Activated T-cell treated with anti-CD3 and anti-CD28 coated beads, Interleukin-2, amount 50 U/mL, for 4 hours (primary cell): ENCODE measurements at regions not wholly inside any gene's neighbourhood (a gene's known extent, or its start where the extent isn't known, plus 50 kb on each side); places are given as distances from the start of the nearest gene placed in this dataset.

Experiments
- ATAC-seq, 2 donors: fragments of 200-7000 bp; cut with Tn5 transposase; one replicate each; pipeline ENCODE4 v1.10.0; 2021
- DNase-seq: peaks from one replicate; pipeline ENCODE4 v3.0.0-alpha.2; 2020
- H3K27me3 Mint-ChIP-seq: one replicate; pipeline ENCODE4 v1.8.0; 2021; ENCODE audit warnings: low read depth, mixed read lengths
- H3K36me3 Mint-ChIP-seq: one replicate; pipeline ENCODE4 v1.8.0; 2022; ENCODE audit warnings: mixed read lengths; ENCODE audit not compliant: insufficient read depth
- H3K4me1 Mint-ChIP-seq: one replicate; pipeline ENCODE4 v1.8.0; 2021; ENCODE audit warnings: low read depth, mixed read lengths
- H3K4me3 Mint-ChIP-seq: one replicate; pipeline ENCODE4 v1.8.0; 2021; ENCODE audit warnings: mild to moderate bottlenecking, moderate library complexity, mixed read lengths
- H3K9me3 Mint-ChIP-seq: one replicate; pipeline ENCODE4 v1.8.0; 2021; ENCODE audit warnings: mixed read lengths

GRCh38 chr3:1773679-1774078 is 325.0 kb upstream of the CNTN4 start:
- peaks cover 16% of the 10 kb centered on the region for H3K9me3 Mint-ChIP-seq
- ATAC-seq (no peak), DNase-seq (no peak)
- no peaks in the 10 kb centered on the region for H3K4me1 Mint-ChIP-seq
- H3K27me3 Mint-ChIP-seq, result no peaks in the 10 kb centered on the region
- no peak overlapping the region for H3K4me3 Mint-ChIP-seq
- H3K36me3 Mint-ChIP-seq, result no peaks in the 10 kb centered on the region

GRCh38 chr3:1774597-1774996 is 324.1 kb upstream of the CNTN4 start:
- DNase-seq (no peak), ATAC-seq (no peak)
- H3K27me3 Mint-ChIP-seq, result no peaks in the 10 kb centered on the region
- H3K9me3 Mint-ChIP-seq, result peaks cover 16% of the 10 kb centered on the region
- H3K4me1 Mint-ChIP-seq, result no peaks in the 10 kb centered on the region
- no peak overlapping the region for H3K4me3 Mint-ChIP-seq
- H3K36me3 Mint-ChIP-seq, result no peaks in the 10 kb centered on the region

- Mint-ChIP-seq H3K27me3 (no peaks in the 10 kb centered on the region), H3K36me3 (no peaks in the 10 kb centered on the region), H3K4me1 (no peaks in the 10 kb centered on the region), H3K9me3 (peaks cover 16% of the 10 kb centered on the region), H3K4me3 (no peak overlapping the region)
- ATAC-seq (no peak), DNase-seq (no peak)
These were observed 323.3 kb upstream of the CNTN4 start for GRCh38 chr3:1775321-1775720.

GRCh38 chr3:1783995-1784394 is 314.7 kb upstream of the CNTN4 start:
- Mint-ChIP-seq H3K27me3 (no peaks in the 10 kb centered on the region), H3K4me1 (no peaks in the 10 kb centered on the region), H3K36me3 (no peaks in the 10 kb centered on the region), H3K4me3 (no peak overlapping the region), H3K9me3 (peaks cover 5% of the 10 kb centered on the region)
- ATAC-seq (no peak), DNase-seq (no peak)

GRCh38 chr3:1787094-1787493 is 311.6 kb upstream of the CNTN4 start:
- DNase-seq, result no peak
- Mint-ChIP-seq H3K36me3 (no peaks in the 10 kb centered on the region), H3K4me3 (no peak overlapping the region), H3K4me1 (no peaks in the 10 kb centered on the region), H3K27me3 (no peaks in the 10 kb centered on the region), H3K9me3 (peaks cover 11% of the 10 kb centered on the region)
- ATAC-seq, result no peak

GRCh38 chr3:1792466-1792865 is 306.2 kb upstream of the CNTN4 start:
- H3K4me1 Mint-ChIP-seq, result no peaks in the 10 kb centered on the region
- H3K36me3 Mint-ChIP-seq, result no peaks in the 10 kb centered on the region
- peaks cover 7% of the 10 kb centered on the region for H3K9me3 Mint-ChIP-seq
- no peak overlapping the region for H3K4me3 Mint-ChIP-seq
- H3K27me3 Mint-ChIP-seq, result no peaks in the 10 kb centered on the region
- DNase-seq (no peak), ATAC-seq (no peak)

GRCh38 chr3:1798711-1799405 is 299.8 kb upstream of the CNTN4 start:
- H3K36me3 Mint-ChIP-seq, result no peaks in the 10 kb centered on the region
- DNase-seq (no peak), ATAC-seq (no peak)
- H3K27me3 Mint-ChIP-seq, result no peaks in the 10 kb centered on the region
- H3K9me3 Mint-ChIP-seq, result peaks cover 13% of the 10 kb centered on the region
- no peaks in the 10 kb centered on the region for H3K4me1 Mint-ChIP-seq
- no peak overlapping the region for H3K4me3 Mint-ChIP-seq

GRCh38 chr3:1805331-1805730 is 293.3 kb upstream of the CNTN4 start:
- DNase-seq, result no peak
- Mint-ChIP-seq H3K27me3 (no peaks in the 10 kb centered on the region), H3K36me3 (no peaks in the 10 kb centered on the region), H3K4me1 (no peaks in the 10 kb centered on the region), H3K9me3 (peaks cover 26% of the 10 kb centered on the region), H3K4me3 (no peak overlapping the region)
- no peak for ATAC-seq

GRCh38 chr3:1808590-1808989 is 290.1 kb upstream of the CNTN4 start:
- H3K27me3 Mint-ChIP-seq, result no peaks in the 10 kb centered on the region
- H3K4me1 Mint-ChIP-seq, result no peaks in the 10 kb centered on the region

GRCh38 chr3:1823867-1824266 is 274.8 kb upstream of the CNTN4 start:
- H3K9me3 Mint-ChIP-seq, result peaks cover 3% of the 10 kb centered on the region
- no peak overlapping the region for H3K4me3 Mint-ChIP-seq
- H3K4me1 Mint-ChIP-seq, result no peaks in the 10 kb centered on the region
- DNase-seq (no peak), ATAC-seq (no peak)
- no peaks in the 10 kb centered on the region for H3K36me3 Mint-ChIP-seq
- no peaks in the 10 kb centered on the region for H3K27me3 Mint-ChIP-seq

More at GRCh38 chr3:1808590-1808989, 290.1 kb upstream of the CNTN4 start:
- no peak for DNase-seq
- H3K36me3 Mint-ChIP-seq, result no peaks in the 10 kb centered on the region
- peaks cover 25% of the 10 kb centered on the region for H3K9me3 Mint-ChIP-seq
- no peak for ATAC-seq
- no peak overlapping the region for H3K4me3 Mint-ChIP-seq

GRCh38 chr3:1824359-1824758 is 274.3 kb upstream of the CNTN4 start:
- H3K4me3 Mint-ChIP-seq, result no peak overlapping the region
- H3K36me3 Mint-ChIP-seq, result no peaks in the 10 kb centered on the region
- no peak for ATAC-seq
- H3K9me3 Mint-ChIP-seq, result peaks cover 3% of the 10 kb centered on the region
- DNase-seq, result no peak
- H3K4me1 Mint-ChIP-seq, result no peaks in the 10 kb centered on the region
- H3K27me3 Mint-ChIP-seq, result no peaks in the 10 kb centered on the region

GRCh38 chr3:1828519-1828918 is 270.1 kb upstream of the CNTN4 start:
- Mint-ChIP-seq H3K9me3 (peaks cover 9% of the 10 kb centered on the region), H3K4me3 (no peak overlapping the region), H3K36me3 (no peaks in the 10 kb centered on the region), H3K27me3 (no peaks in the 10 kb centered on the region), H3K4me1 (no peaks in the 10 kb centered on the region)
- DNase-seq (no peak), ATAC-seq (no peak)

GRCh38 chr3:1830851-1831250 is 267.8 kb upstream of the CNTN4 start:
- H3K4me3 Mint-ChIP-seq, result no peak overlapping the region
- no peak for DNase-seq
- ATAC-seq, result no peak
- peaks cover 9% of the 10 kb centered on the region for H3K9me3 Mint-ChIP-seq
- H3K4me1 Mint-ChIP-seq, result no peaks in the 10 kb centered on the region
- H3K36me3 Mint-ChIP-seq, result no peaks in the 10 kb centered on the region
- no peaks in the 10 kb centered on the region for H3K27me3 Mint-ChIP-seq

GRCh38 chr3:1832395-1832794 is 266.3 kb upstream of the CNTN4 start:
- ATAC-seq, result no peak
- H3K27me3 Mint-ChIP-seq, result no peaks in the 10 kb centered on the region

GRCh38 chr3:1843111-1843510 is 255.6 kb upstream of the CNTN4 start:
- Mint-ChIP-seq H3K9me3 (peaks cover 7% of the 10 kb centered on the region), H3K4me1 (no peaks in the 10 kb centered on the region), H3K4me3 (no peak overlapping the region), H3K36me3 (no peaks in the 10 kb centered on the region), H3K27me3 (no peaks in the 10 kb centered on the region)
- DNase-seq (no peak), ATAC-seq (no peak)

More at GRCh38 chr3:1832395-1832794, 266.3 kb upstream of the CNTN4 start:
- Mint-ChIP-seq H3K9me3 (peaks cover 9% of the 10 kb centered on the region), H3K4me1 (no peaks in the 10 kb centered on the region), H3K36me3 (no peaks in the 10 kb centered on the region), H3K4me3 (no peak overlapping the region)
- DNase-seq, result no peak
